ENCODE measurements at regions not wholly inside any gene's neighbourhood (a gene's known extent, or its start where the extent isn't known, plus 50 kb on each side); places are given as distances from the start of the nearest gene placed in this dataset.

DNA sequence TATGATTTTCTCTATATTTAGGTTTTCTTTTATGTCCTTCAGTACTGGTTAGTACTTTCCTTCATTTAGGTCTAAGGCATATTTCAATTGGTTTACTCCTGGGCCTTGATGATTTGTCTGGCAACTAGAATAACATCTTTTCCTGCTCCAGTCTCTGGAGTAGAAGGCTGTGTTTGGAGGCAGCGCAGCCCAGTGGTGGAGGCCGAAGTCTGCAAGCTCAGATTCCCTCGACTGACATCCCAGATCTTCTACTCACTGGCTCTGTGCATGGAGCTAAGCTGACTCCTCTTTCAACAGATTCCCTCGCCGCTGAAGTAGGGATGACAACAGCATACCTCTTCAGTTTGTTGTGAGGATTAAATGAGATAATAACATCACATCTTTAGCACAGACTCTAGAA, 141.0 kb downstream of the RAP2A start:
- TF ChIP-seq, protein P1, sequence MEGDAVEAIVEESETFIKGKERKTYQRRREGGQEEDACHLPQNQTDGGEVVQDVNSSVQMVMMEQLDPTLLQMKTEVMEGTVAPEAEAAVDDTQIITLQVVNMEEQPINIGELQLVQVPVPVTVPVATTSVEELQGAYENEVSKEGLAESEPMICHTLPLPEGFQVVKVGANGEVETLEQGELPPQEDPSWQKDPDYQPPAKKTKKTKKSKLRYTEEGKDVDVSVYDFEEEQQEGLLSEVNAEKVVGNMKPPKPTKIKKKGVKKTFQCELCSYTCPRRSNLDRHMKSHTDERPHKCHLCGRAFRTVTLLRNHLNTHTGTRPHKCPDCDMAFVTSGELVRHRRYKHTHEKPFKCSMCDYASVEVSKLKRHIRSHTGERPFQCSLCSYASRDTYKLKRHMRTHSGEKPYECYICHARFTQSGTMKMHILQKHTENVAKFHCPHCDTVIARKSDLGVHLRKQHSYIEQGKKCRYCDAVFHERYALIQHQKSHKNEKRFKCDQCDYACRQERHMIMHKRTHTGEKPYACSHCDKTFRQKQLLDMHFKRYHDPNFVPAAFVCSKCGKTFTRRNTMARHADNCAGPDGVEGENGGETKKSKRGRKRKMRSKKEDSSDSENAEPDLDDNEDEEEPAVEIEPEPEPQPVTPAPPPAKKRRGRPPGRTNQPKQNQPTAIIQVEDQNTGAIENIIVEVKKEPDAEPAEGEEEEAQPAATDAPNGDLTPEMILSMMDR (conservative IDR thresholded peaks at IDR 0.05; ENCODE audit: low read depth), result peak; percentile 36; the same call in 1 of the 2 replicates
- no peak overlapping the region for H3K27ac ChIP-seq
- DNase-seq (ENCODE audit: low spot score), result peak; percentile 17
- CTCF ChIA-PET, result interaction anchor here (0.5 to 1.4 kb wide), 8 partner anchors 10 to 642 kb away, joined by 3 to 6 read pairs (median 4); no protein-coding TSS in a partner anchor
- POLR2A ChIA-PET (ENCODE audit: low non-redundant PET), result no interaction called here

DNA sequence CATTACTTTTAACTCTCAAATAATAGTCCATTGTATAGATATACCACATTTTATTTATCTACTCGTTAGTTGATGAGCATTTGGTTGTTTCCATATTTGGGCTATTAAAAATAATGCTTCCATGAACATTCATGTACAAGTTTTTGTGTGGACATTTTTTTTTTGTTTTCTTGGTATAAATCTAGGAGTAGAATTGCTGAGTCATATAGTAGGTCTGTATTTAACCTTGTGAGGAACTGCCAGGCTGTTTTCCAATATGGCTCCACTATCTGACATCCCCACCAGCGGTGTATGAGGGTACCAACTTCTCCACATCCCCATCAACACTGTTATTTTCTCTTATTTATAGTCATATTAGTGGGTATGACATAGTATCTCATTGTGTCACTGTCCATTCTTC, 143.1 kb downstream of the RAP2A start:
- TF ChIP-seq, protein P1 (conservative IDR thresholded peaks at IDR 0.05; ENCODE audit: low read depth), result no peak
- no peak overlapping the region for H3K27ac ChIP-seq
- DNase-seq (ENCODE audit: low spot score), result no peak
- ChIA-PET CTCF (no interaction called here), POLR2A (ENCODE audit: low non-redundant PET) (no interaction called here)

DNA sequence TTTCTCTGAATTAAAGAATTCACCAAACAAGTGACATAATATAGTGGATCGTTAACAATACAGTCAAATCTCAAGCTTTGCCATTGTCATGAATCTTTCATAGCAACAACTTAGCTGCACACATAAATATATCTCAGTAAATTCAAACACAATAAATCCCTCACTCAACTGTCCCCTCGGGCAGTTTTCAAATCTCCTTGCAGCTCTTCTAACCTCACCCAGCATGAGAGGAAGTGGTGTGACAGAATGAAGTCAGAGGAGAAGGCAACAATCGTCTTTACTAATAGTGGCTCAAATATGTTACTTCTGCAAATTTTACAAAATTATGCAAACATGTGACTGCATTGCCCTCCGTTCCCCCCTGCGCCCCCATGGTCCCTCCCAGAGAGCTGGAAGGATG, 148.2 kb downstream of the RAP2A start:
- POLR2A ChIA-PET (ENCODE audit: low non-redundant PET), result no interaction called here
- no peak for DNase-seq (ENCODE audit: low spot score)
- CTCF ChIA-PET, result no interaction called here
- TF ChIP-seq, protein P1 (conservative IDR thresholded peaks at IDR 0.05; ENCODE audit: low read depth), result no peak
- no peak overlapping the region for H3K27ac ChIP-seq

DNA sequence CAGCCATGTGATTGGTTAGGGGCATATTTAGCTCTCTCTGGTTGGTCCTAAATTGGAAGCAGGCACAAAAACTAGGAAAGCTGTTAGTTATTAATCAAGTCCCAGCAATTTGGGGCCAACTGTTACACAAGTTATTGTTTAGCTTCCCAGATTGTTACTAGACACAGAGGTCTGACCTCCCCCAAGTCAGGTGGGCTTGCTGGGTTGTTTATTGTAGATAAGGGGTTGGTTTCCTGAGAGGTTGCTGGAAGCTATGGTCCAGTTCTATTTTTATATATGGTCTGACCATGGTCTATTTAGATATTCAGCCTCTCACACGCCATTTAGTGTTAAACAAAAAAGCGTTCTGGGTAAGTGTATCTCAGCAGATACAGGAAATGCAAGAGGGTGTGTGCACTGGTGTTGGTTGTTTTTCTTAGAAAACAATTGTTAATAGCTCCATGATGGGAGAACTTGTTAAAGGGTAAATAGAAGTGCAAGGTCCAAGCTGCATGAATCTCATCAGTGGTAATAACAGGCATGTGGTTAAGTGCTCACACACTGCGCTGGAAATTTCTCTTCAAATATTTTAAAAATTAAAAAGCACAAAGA, 150.0 kb downstream of the RAP2A start:
- DNase-seq (ENCODE audit: low spot score), result no peak
- H3K27ac ChIP-seq, result no peak overlapping the region
- ChIA-PET CTCF (interaction anchor here (1.3 kb wide), 1 partner anchor 9 kb away, joined by 4 read pairs; no protein-coding TSS in a partner anchor), POLR2A (ENCODE audit: low non-redundant PET) (no interaction called here)
- TF ChIP-seq, protein P1 (conservative IDR thresholded peaks at IDR 0.05; ENCODE audit: low read depth), result no peak

DNA sequence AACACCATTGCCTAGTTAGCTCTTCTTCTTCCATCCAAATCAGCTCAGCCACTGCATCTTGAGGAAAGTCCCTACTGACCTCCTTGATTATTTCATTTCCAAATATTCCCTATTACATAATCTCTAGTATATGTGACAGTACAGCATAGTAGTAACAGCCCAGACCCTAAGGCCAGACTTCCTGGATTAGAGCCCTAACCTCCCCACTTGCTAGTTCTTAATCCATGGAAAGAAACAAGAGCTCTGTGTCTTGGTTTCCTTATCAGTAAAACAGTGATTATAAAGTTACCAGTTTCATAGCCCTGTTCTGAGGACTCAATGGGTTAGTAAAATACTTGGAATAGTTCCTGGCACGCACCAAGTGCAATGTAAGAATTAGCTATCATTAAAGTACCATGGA, 153.0 kb downstream of the RAP2A start:
- no peak for DNase-seq (ENCODE audit: low spot score)
- H3K27ac ChIP-seq, result no peak overlapping the region
- ChIA-PET POLR2A (ENCODE audit: low non-redundant PET) (no interaction called here), CTCF (interaction anchor here (1.2 kb wide), 1 partner anchor 596 kb away, joined by 3 read pairs; no protein-coding TSS in a partner anchor)
- TF ChIP-seq, protein P1 (conservative IDR thresholded peaks at IDR 0.05; ENCODE audit: low read depth), result no peak

DNA sequence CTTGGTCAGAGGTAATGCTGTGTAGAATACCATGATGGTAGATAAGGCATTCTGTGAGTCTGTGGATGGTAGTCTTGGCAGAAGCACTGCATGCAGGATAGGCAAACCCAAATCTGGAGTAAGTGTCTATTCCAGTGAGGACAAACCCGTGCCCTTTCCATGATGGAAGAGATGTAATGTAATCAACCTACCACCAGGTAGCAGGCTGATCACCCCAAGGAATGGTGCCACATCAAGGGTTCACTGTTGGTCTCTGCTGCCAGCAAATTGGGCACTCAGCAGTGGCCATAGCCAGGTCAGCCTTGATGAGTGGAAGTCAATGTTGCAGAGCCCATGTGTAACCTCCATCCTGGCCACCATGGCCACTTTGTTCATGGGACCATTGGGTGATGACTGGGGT, 155.0 kb downstream of the RAP2A start:
- DNase-seq (ENCODE audit: low spot score), result no peak
- ChIA-PET CTCF (no interaction called here), POLR2A (ENCODE audit: low non-redundant PET) (no interaction called here)
- H3K27ac ChIP-seq, result no peak overlapping the region
- TF ChIP-seq, protein P1 (conservative IDR thresholded peaks at IDR 0.05; ENCODE audit: low read depth), result no peak

Measured in RWPE1 (cell line).